Upper lobe of left lung (tissue), 4 donors: ENCODE measurements at regions not wholly inside any gene's neighbourhood (a gene's known extent, or its start where the extent isn't known, plus 50 kb on each side); places are given as distances from the start of the nearest gene placed in this dataset.

Source experiments
- CTCF ChIP-seq, 6 experiments: fragments of 450-650 bp in 4 of 6; fragments of 200-600 bp in 2 of 6; sonication (generic) in 2 of 6; IDR thresholded peaks; one replicate each; pipeline ENCODE4 v1.5.1; 2016 to 2019; ENCODE audit warnings: antibody characterized with exemption in 6 of 6
- POLR2A ChIP-seq, 4 donors: fragments of 450-650 bp; IDR thresholded peaks; one replicate each; pipeline ENCODE4 v1.5.1; 2016 to 2017; ENCODE audit warnings: antibody characterized with exemption in 4 of 4, mild to moderate bottlenecking in 2 of 4

GRCh38 chr1:36625935-36626310, 143.2 kb upstream of the CSF3R start:
- no peak for TF ChIP-seq CTCF (IDR thresholded peaks at IDR 0.05)
- TF ChIP-seq POLR2A (IDR thresholded peaks at IDR 0.05), result no peak
